HepG2 (cell line): ENCODE measurements at regions not wholly inside any gene's neighbourhood (a gene's known extent, or its start where the extent isn't known, plus 50 kb on each side); places are given as distances from the start of the nearest gene placed in this dataset.

Experiments
- AGO1 ChIP-seq: fragments of 200-400 bp; formaldehyde crosslinking; IDR thresholded peaks from 2 replicates; pipeline ENCODE4 v1.6.1; 2017; ENCODE audit warnings: mild to moderate bottlenecking, low read depth, low read length, moderate library complexity; ENCODE audit not compliant: poor library complexity, severe bottlenecking
- CAMTA2 ChIP-seq: sonication (generic); formaldehyde crosslinking; IDR thresholded peaks from 2 replicates; pipeline ENCODE4 v1.4.0; 2020; ENCODE audit warnings: mild to moderate bottlenecking, missing genetic modification reagents, borderline replicate concordance
- EED ChIP-seq: sonication (generic); formaldehyde crosslinking; IDR thresholded peaks from 2 replicates; pipeline ENCODE4 v1.5.0; 2020; ENCODE audit warnings: mild to moderate bottlenecking, missing genetic modification reagents
- ELF3 ChIP-seq: IDR thresholded peaks from 2 replicates; pipeline ENCODE4 v1.6.1; 2016; ENCODE audit warnings: missing genetic modification reagents, missing compliant biosample characterization
- HMG20B ChIP-seq: conservative IDR thresholded peaks from 2 replicates; pipeline ENCODE4 v1.6.1; 2016; ENCODE audit warnings: missing genetic modification reagents, missing compliant biosample characterization
- NR0B2 ChIP-seq: sonication (generic); formaldehyde crosslinking; IDR thresholded peaks from 2 replicates; pipeline ENCODE4 v1.4.0; 2020; ENCODE audit warnings: mild to moderate bottlenecking, missing genetic modification reagents
- POGZ ChIP-seq: sonication (generic); formaldehyde crosslinking; IDR thresholded peaks from 2 replicates; pipeline ENCODE4 v1.4.0; 2020; ENCODE audit warnings: mild to moderate bottlenecking, missing genetic modification reagents
- RAD51 ChIP-seq: fragments of 450-650 bp; IDR thresholded peaks from 2 replicates; pipeline ENCODE4 v1.6.1; 2016; ENCODE audit warnings: borderline replicate concordance
- SATB2 ChIP-seq: sonication (generic); formaldehyde crosslinking; IDR thresholded peaks from 2 replicates; pipeline ENCODE4 v1.5.0; 2020; ENCODE audit warnings: missing genetic modification reagents
- SIN3B ChIP-seq: fragments of 150-350 bp; IDR thresholded peaks from 2 replicates; pipeline ENCODE4 v1.6.1; 2014; ENCODE audit warnings: low read length
- SP1 ChIP-seq, 2 experiments: fragments of 450-650 bp in 1 of 2; sonication (generic) in 1 of 2; formaldehyde crosslinking in 1 of 2; IDR thresholded peaks; 2 replicates each; pipeline versions ENCODE4 v1.4.0 to v1.6.1; 2016 to 2020; ENCODE audit warnings: missing genetic modification reagents in 1 of 2
- TP53 ChIP-seq: sonication (generic); formaldehyde crosslinking; conservative IDR thresholded peaks from 2 replicates; pipeline ENCODE4 v1.4.0; 2020; ENCODE audit warnings: missing genetic modification reagents
- TRIM22 ChIP-seq: fragments of 450-650 bp; IDR thresholded peaks from 2 replicates; pipeline ENCODE4 v1.6.1; 2017
- ZNF234 ChIP-seq: sonication (generic); formaldehyde crosslinking; conservative IDR thresholded peaks from 2 replicates; pipeline ENCODE4 v1.5.1; 2020; ENCODE audit warnings: mild to moderate bottlenecking, missing genetic modification reagents
- ZNF292 ChIP-seq: sonication (generic); formaldehyde crosslinking; IDR thresholded peaks from 2 replicates; pipeline ENCODE4 v1.8.1; 2022; ENCODE audit warnings: mild to moderate bottlenecking, low read depth, missing genetic modification reagents, borderline replicate concordance
- ZNF34 ChIP-seq: sonication (generic); formaldehyde crosslinking; IDR thresholded peaks from 2 replicates; pipeline ENCODE4 v1.4.0; 2020; ENCODE audit warnings: mild to moderate bottlenecking, missing genetic modification reagents, borderline replicate concordance
- ZNF580 ChIP-seq: IDR thresholded peaks from 2 replicates; pipeline ENCODE4 v1.6.1; 2016; ENCODE audit warnings: low read depth, borderline replicate concordance
- ZNF792 ChIP-seq: IDR thresholded peaks from 2 replicates; pipeline ENCODE4 v1.6.1; 2016
- ZSCAN22 ChIP-seq: sonication (generic); formaldehyde crosslinking; IDR thresholded peaks from 2 replicates; pipeline ENCODE4 v1.4.0; 2020; ENCODE audit warnings: mild to moderate bottlenecking, missing genetic modification reagents
- TF ChIP-seq, protein P1 (sequence below): IDR thresholded peaks from 2 replicates; pipeline ENCODE4 v1.6.1; 2012; ENCODE audit warnings: inconsistent platforms
- TF ChIP-seq, protein P2 (sequence below): sonication (generic); formaldehyde crosslinking; IDR thresholded peaks from 2 replicates; pipeline ENCODE4 v1.4.0; 2020; ENCODE audit warnings: missing genetic modification reagents

- TF ChIP-seq TP53 (no peak), RAD51 (no peak), HMG20B (CRISPR knock-in tag) (0 out of 2 replicates have a peak, but pooled peaks have one; percentile 12), SIN3B (no peak), ELF3 (no peak), POGZ (CRISPR knock-in tag) (no peak), ZNF234 (no peak), ZNF792 (CRISPR knock-in tag) (0 out of 2 replicates have a peak, but pooled peaks have one; percentile 48), NR0B2 (CRISPR knock-in tag) (0 out of 2 replicates have a peak, but pooled peaks have one; percentile 66), EED (CRISPR knock-in tag) (no peak), CAMTA2 (CRISPR knock-in tag) (no peak), ZNF580 (CRISPR knock-in tag) (peak; percentile 22; the same call in 1 of the 2 replicates), SP1 (IDR thresholded peaks at IDR 0.05) (no peak), SP1 (CRISPR knock-in tag; IDR thresholded peaks at IDR 0.05) (0 out of 2 replicates have a peak, but pooled peaks have one; percentile 5), ZNF292 (CRISPR knock-in tag) (no peak), SATB2 (no peak), ZSCAN22 (CRISPR knock-in tag) (no peak), TRIM22 (no peak), AGO1 (peak; percentile 65), ZNF34 (CRISPR knock-in tag) (0 out of 2 replicates have a peak, but pooled peaks have one; percentile 45)
- TF ChIP-seq, protein P1, sequence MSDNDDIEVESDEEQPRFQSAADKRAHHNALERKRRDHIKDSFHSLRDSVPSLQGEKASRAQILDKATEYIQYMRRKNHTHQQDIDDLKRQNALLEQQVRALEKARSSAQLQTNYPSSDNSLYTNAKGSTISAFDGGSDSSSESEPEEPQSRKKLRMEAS = 0 out of 2 replicates have a peak, but pooled peaks have one; percentile 21
- TF ChIP-seq, protein P2, sequence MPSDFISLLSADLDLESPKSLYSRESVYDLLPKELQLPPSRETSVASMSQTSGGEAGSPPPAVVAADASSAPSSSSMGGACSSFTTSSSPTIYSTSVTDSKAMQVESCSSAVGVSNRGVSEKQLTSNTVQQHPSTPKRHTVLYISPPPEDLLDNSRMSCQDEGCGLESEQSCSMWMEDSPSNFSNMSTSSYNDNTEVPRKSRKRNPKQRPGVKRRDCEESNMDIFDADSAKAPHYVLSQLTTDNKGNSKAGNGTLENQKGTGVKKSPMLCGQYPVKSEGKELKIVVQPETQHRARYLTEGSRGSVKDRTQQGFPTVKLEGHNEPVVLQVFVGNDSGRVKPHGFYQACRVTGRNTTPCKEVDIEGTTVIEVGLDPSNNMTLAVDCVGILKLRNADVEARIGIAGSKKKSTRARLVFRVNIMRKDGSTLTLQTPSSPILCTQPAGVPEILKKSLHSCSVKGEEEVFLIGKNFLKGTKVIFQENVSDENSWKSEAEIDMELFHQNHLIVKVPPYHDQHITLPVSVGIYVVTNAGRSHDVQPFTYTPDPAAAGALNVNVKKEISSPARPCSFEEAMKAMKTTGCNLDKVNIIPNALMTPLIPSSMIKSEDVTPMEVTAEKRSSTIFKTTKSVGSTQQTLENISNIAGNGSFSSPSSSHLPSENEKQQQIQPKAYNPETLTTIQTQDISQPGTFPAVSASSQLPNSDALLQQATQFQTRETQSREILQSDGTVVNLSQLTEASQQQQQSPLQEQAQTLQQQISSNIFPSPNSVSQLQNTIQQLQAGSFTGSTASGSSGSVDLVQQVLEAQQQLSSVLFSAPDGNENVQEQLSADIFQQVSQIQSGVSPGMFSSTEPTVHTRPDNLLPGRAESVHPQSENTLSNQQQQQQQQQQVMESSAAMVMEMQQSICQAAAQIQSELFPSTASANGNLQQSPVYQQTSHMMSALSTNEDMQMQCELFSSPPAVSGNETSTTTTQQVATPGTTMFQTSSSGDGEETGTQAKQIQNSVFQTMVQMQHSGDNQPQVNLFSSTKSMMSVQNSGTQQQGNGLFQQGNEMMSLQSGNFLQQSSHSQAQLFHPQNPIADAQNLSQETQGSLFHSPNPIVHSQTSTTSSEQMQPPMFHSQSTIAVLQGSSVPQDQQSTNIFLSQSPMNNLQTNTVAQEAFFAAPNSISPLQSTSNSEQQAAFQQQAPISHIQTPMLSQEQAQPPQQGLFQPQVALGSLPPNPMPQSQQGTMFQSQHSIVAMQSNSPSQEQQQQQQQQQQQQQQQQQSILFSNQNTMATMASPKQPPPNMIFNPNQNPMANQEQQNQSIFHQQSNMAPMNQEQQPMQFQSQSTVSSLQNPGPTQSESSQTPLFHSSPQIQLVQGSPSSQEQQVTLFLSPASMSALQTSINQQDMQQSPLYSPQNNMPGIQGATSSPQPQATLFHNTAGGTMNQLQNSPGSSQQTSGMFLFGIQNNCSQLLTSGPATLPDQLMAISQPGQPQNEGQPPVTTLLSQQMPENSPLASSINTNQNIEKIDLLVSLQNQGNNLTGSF (CRISPR knock-in tag) = no peak
These were observed 93.5 kb downstream of the CEBPB start (continued) for GRCh38 chr20:50283922-50284810.
